Activated naive CD4-positive, alpha-beta T cell treated with anti-CD3 and anti-CD28 coated beads for 36 hours (primary cell): ENCODE measurements at regions not wholly inside any gene's neighbourhood (a gene's known extent, or its start where the extent isn't known, plus 50 kb on each side); places are given as distances from the start of the nearest gene placed in this dataset.
"Not testable (repeated sequence)": the region's sequence is repeated elsewhere in the genome, so short reads cannot be mapped to it uniquely, and the experiment has no call there.

ENCODE experiments used
- CTCF ChIA-PET: fragments of 350-600 bp; sonication (Branson Sonifier 250); formaldehyde crosslinking; loops from one replicate; lab custom pipeline; 2021; ENCODE audit warnings: antibody characterized with exemption; lab: Charles Lee
- DNase-seq: peaks from one replicate; pipeline ENCODE4 v3.0.0-alpha.2; 2020
- H3K27ac Mint-ChIP-seq: one replicate; pipeline ENCODE4 v1.8.0; 2021; ENCODE audit warnings: mild to moderate bottlenecking, mixed read lengths
- H3K27me3 Mint-ChIP-seq: one replicate; pipeline ENCODE4 v1.8.0; 2021; ENCODE audit warnings: low read depth, mixed read lengths
- H3K36me3 Mint-ChIP-seq: one replicate; pipeline ENCODE4 v1.8.0; 2021; ENCODE audit warnings: low read depth, mixed read lengths
- H3K4me1 Mint-ChIP-seq: one replicate; pipeline ENCODE4 v1.8.0; 2021; ENCODE audit warnings: low read depth, mixed read lengths
- H3K4me3 Mint-ChIP-seq: one replicate; pipeline ENCODE4 v1.8.0; 2021; ENCODE audit warnings: mild to moderate bottlenecking, moderate library complexity, mixed read lengths
- H3K9me3 Mint-ChIP-seq: one replicate; pipeline ENCODE4 v1.8.0; 2021; ENCODE audit warnings: mixed read lengths
- intact Hi-C: fragments of 100-400 bp; cut with micrococcal nuclease; formaldehyde crosslinking; loops from one replicate; pipeline ENCODE4 v1.15.1; 2023

DNA sequence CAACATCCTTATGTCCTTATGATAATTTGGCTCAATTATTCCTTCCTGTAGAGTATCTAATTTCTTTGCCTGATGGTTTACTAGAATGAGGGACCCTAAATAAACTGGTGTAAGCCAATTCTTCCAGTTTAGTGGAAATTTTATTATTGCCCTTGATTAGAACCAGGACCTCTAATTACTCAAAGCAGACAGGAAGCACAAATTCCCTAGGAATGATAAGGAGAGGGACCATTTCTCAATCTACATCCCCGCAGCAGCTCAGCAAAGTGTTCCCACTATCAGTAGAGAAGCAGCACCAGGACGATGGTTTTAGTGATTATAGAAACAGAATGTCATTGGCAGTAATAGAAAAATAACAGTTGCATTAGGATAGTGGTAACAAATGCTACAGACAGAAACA, 97.1 kb downstream of the PLPPR4 start:
- H3K27ac Mint-ChIP-seq, result no peak overlapping the region
- H3K4me3 Mint-ChIP-seq, result no peak overlapping the region
- no peak for DNase-seq
- no peaks in the 10 kb centered on the region for H3K4me1 Mint-ChIP-seq
- H3K36me3 Mint-ChIP-seq, result no peaks in the 10 kb centered on the region
- intact Hi-C loops, result no loop called here
- CTCF ChIA-PET, result no interaction called here
- H3K9me3 Mint-ChIP-seq, result no peaks in the 10 kb centered on the region
- H3K27me3 Mint-ChIP-seq, result peaks cover 3% of the 10 kb centered on the region

DNA sequence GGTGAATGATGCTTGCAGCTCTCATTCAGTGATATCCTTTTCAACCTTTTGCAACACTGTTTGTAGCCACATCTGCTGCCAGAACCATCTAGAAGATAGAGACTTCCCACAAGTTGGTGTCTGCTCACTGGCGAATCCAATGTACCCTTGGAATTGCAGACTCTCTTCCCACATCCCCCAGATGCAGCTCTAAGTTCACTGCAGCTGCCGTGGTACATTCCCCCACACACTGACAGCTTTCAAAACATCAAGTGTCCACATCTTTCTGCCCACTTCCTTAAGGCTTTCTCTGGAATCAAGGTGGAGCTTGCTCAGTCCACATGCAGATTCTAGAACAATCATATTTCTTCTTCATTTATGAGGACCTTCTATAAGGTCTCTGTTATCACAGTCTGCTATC, 99.2 kb downstream of the PLPPR4 start:
- CTCF ChIA-PET, result interaction anchor here (0.6 kb wide), 1 partner anchor 183 kb away, joined by 4 read pairs; no protein-coding TSS in a partner anchor
- Mint-ChIP-seq H3K27ac (no peak overlapping the region), H3K4me1 (no peaks in the 10 kb centered on the region), H3K27me3 (peaks cover 5% of the 10 kb centered on the region), H3K4me3 (no peak overlapping the region), H3K9me3 (no peaks in the 10 kb centered on the region), H3K36me3 (no peaks in the 10 kb centered on the region)
- no peak for DNase-seq
- intact Hi-C loops, result no loop called here

DNA sequence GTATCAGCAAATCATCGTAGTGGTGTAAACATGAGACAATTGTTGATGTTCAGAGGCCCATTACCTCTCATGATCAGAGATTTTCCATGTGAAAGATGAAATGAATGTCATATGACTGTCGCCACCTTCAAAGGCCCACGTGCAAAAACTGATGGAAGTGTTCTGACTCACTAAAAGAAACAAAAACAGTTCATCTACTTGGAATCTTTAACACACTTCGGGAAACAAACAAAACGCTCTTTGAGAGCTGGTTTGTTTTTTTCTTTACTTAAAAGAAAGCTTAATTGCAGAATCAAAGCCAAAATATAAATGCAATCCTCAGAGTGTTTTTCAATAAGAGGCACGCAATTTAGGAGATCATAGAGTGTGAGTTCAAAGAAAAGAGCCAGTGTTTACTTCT, 100.8 kb downstream of the PLPPR4 start:
- CTCF ChIA-PET, result interaction anchor here (0.6 to 0.7 kb wide), 2 partner anchors 53 to 143 kb away, joined by 3 read pairs; no protein-coding TSS in a partner anchor
- H3K27me3 Mint-ChIP-seq, result peaks cover 4% of the 10 kb centered on the region
- no peaks in the 10 kb centered on the region for H3K9me3 Mint-ChIP-seq
- no peak overlapping the region for H3K27ac Mint-ChIP-seq
- DNase-seq, result no peak
- intact Hi-C loops, result no loop called here
- H3K4me1 Mint-ChIP-seq, result no peaks in the 10 kb centered on the region
- H3K36me3 Mint-ChIP-seq, result no peaks in the 10 kb centered on the region
- no peak overlapping the region for H3K4me3 Mint-ChIP-seq

DNA sequence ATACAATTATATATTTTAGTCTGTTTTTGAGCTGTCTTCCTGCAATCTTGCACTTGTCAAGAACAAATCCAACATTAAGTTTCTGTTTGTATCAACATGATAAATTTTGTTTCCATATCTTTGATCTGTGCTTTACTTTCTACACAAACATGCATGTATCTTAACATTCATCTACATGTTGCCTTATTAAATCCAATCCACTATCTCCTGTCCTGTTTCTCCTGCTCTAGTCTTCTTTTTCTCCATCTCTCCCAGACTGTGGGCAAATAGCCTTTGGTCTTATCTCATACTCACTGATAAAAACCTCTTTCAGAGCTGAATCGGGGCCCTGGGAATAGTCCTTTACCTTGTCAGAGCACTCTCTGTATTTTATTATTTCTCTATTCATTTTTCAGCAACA, 101.3 kb downstream of the PLPPR4 start:
- CTCF ChIA-PET, result interaction anchor here (0.6 kb wide), 1 partner anchor 144 kb away, joined by 3 read pairs; no protein-coding TSS in a partner anchor
- Mint-ChIP-seq H3K36me3 (no peaks in the 10 kb centered on the region), H3K4me3 (no peak overlapping the region), H3K9me3 (no peaks in the 10 kb centered on the region), H3K27ac (no peak overlapping the region), H3K4me1 (no peaks in the 10 kb centered on the region), H3K27me3 (peaks cover 2% of the 10 kb centered on the region)
- intact Hi-C loops, result no loop called here
- DNase-seq, result no peak

DNA sequence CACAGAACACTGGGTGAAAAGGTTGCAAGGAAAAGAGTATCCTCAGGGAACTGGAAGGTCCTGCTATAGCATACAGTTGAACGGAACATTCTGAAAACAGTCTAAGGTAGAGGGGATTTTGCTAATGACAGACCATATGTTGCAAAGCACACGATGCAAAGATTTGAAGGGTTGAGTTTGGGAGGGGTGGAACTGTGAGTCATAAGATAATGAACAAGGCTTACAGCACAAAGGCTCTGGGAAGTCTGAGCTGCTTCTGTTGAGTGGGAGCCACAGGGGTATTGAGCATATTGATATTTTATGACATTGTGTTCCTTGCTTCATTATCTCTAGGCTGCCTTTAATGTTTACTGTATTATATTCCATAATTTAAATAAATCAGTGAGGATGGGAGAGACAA, 104.9 kb downstream of the PLPPR4 start:
- H3K27me3 Mint-ChIP-seq, result peaks cover 2% of the 10 kb centered on the region
- intact Hi-C loops, result no loop called here
- DNase-seq, result no peak
- CTCF ChIA-PET, result interaction anchor here (0.6 kb wide), 1 partner anchor 1314 kb away, joined by 3 read pairs; no protein-coding TSS in a partner anchor
- H3K4me1 Mint-ChIP-seq, result no peaks in the 10 kb centered on the region
- H3K27ac Mint-ChIP-seq, result no peak overlapping the region
- H3K9me3 Mint-ChIP-seq, result no peaks in the 10 kb centered on the region
- H3K36me3 Mint-ChIP-seq, result no peaks in the 10 kb centered on the region
- no peak overlapping the region for H3K4me3 Mint-ChIP-seq

DNA sequence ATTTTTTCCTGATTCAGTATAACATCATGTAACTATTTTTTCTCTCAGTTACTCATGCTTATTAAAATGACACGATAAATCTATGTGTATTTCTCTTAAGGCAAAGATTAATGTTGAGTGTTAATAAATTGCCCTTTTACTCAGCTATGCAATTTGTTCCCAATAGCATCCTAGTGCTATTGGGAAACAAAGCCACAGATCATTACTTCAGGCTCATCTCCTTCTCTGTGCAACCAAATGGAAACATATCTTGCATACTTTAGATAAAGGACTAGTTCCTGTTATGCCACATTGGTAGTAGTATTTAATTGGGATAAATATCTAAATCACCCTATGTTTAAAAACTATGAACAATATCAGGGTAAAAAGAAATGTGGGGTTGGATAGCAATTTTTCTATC, 106.2 kb downstream of the PLPPR4 start:
- no peak for DNase-seq
- CTCF ChIA-PET, result no interaction called here
- no peaks in the 10 kb centered on the region for H3K4me1 Mint-ChIP-seq
- no peaks in the 10 kb centered on the region for H3K36me3 Mint-ChIP-seq
- H3K27me3 Mint-ChIP-seq, result peaks cover 2% of the 10 kb centered on the region
- H3K9me3 Mint-ChIP-seq, result no peaks in the 10 kb centered on the region
- intact Hi-C loops, result no loop called here
- no peak overlapping the region for H3K27ac Mint-ChIP-seq
- no peak overlapping the region for H3K4me3 Mint-ChIP-seq

DNA sequence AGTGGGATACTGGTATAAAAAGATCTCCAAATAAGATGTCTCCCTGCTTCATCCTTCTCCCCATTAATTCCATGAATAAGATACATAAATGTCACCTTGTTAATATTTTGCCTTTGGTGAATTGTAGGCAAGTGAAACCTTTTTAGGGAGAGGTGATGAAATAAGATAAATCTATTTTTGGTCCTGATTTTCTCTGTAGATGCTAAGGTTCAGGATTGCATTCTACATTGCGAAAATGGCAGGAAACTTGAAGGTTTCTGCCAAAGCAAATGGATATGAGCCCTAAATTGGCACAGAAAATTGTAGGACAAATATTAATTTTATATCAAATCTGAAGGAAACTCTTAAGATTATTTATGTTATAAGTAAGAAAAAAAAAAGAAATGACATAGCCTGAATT, 107.1 kb downstream of the PLPPR4 start:
- H3K27me3 Mint-ChIP-seq, result peaks cover 2% of the 10 kb centered on the region
- no peak overlapping the region for H3K27ac Mint-ChIP-seq
- intact Hi-C loops, result no loop called here
- H3K4me3 Mint-ChIP-seq, result no peak overlapping the region
- no peaks in the 10 kb centered on the region for H3K9me3 Mint-ChIP-seq
- H3K36me3 Mint-ChIP-seq, result no peaks in the 10 kb centered on the region
- DNase-seq, result no peak
- no peaks in the 10 kb centered on the region for H3K4me1 Mint-ChIP-seq
- CTCF ChIA-PET, result no interaction called here

DNA sequence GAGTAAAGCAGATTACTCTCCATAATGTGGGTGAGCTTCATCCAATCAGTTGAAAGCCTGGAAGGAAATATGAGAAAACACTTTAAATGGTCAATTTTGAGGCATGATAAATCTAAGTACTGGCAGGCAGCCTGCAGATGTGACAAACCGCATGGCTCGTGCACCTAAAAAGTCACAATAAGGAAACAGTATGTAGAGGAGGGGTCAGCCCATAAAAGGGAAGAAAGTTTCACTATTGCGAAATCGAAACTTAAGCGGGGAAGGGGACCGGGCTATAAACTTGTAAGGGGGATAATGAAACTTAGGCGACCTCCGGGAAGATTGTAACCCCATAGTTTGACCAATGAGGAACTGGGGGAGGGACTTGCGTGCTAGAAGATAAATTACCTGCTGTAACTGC, 109.8 kb downstream of the PLPPR4 start:
- no peaks in the 10 kb centered on the region for H3K27me3 Mint-ChIP-seq
- H3K27ac Mint-ChIP-seq, result no peak overlapping the region
- H3K4me3 Mint-ChIP-seq, result no peak overlapping the region

DNA sequence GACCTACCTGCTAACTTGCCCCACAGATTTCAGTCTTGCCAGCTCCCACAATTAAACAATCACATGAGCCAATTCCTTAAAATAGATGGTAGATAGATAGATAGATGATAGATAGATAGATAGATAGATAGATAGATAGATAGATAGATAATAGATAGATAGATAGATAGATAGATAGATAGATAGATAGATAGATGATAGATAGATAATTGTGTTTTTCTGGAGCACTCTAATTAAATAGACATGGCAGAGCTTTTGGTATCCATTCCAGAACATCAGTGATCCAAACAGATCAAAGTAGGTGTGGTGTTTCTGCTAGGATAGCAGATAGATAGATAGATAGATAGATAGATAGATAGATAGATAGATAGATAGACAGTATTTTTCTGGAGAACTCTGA, 110.4 kb downstream of the PLPPR4 start:
- H3K9me3 Mint-ChIP-seq, H3K27me3 Mint-ChIP-seq, H3K4me3 Mint-ChIP-seq, DNase-seq, CTCF ChIA-PET, H3K4me1 Mint-ChIP-seq, intact Hi-C loops, H3K36me3 Mint-ChIP-seq, H3K27ac Mint-ChIP-seq: not testable (repeated sequence)

More for the DNA sequence above, 109.8 kb downstream of the PLPPR4 start:
- no peaks in the 10 kb centered on the region for H3K36me3 Mint-ChIP-seq
- CTCF ChIA-PET, result interaction anchor here (0.6 kb wide), 1 partner anchor 192 kb away, joined by 3 read pairs; no protein-coding TSS in a partner anchor
- DNase-seq, result no peak
- no peaks in the 10 kb centered on the region for H3K9me3 Mint-ChIP-seq
- H3K4me1 Mint-ChIP-seq, result no peaks in the 10 kb centered on the region
- intact Hi-C loops, result no loop called here

DNA sequence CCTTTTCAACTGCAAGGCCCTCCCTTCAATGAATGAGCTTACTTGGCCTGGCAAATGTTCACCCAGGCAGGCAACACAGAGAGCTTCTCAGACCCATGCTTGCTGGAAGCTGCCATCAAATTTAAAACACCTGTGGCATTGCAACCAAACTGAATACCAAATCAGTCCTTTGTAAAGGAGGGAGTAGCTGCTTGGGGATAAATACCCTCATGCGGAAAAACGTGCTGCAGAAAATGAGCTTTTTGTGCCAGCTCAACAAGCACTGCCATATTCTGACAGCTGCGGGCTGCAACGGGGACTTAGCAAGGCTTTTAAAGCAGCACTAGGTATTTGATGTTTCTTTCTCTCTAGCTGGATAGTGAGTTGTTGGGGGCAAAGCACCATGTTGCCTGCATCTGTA, 119.7 kb downstream of the PLPPR4 start:
- CTCF ChIA-PET, result no interaction called here
- intact Hi-C loops, result no loop called here

DNA sequence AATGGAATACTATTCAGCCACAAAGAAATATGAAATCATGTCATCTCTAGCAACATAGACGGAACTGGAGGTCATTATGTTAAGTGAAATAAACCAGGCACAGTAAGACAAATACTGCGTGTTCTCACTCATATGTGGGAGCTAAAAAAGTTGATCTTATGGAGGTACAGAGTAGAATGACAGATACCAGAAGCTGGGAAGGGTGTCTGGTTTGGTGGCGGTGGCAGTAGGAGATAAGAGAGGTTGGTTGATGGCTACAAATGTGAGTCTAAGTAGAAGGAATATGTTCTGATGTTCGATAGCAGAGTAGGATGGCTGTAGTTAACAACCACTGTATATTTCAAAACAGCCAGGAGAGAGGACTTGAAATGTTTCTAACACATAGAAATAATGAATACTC, 121.6 kb downstream of the PLPPR4 start:
- Mint-ChIP-seq H3K27ac (no peak overlapping the region), H3K4me3 (no peak overlapping the region), H3K9me3 (peaks cover 3% of the 10 kb centered on the region), H3K4me1 (no peaks in the 10 kb centered on the region), H3K36me3 (no peaks in the 10 kb centered on the region), H3K27me3 (no peaks in the 10 kb centered on the region)
- no peak for DNase-seq
- intact Hi-C loops, result no loop called here
- CTCF ChIA-PET, result no interaction called here

More for the DNA sequence above, 119.7 kb downstream of the PLPPR4 start:
- no peaks in the 10 kb centered on the region for H3K27me3 Mint-ChIP-seq
- DNase-seq, result no peak
- H3K9me3 Mint-ChIP-seq, result peaks cover 3% of the 10 kb centered on the region
- H3K4me3 Mint-ChIP-seq, result no peak overlapping the region
- no peaks in the 10 kb centered on the region for H3K36me3 Mint-ChIP-seq
- H3K27ac Mint-ChIP-seq, result no peak overlapping the region
- no peaks in the 10 kb centered on the region for H3K4me1 Mint-ChIP-seq

DNA sequence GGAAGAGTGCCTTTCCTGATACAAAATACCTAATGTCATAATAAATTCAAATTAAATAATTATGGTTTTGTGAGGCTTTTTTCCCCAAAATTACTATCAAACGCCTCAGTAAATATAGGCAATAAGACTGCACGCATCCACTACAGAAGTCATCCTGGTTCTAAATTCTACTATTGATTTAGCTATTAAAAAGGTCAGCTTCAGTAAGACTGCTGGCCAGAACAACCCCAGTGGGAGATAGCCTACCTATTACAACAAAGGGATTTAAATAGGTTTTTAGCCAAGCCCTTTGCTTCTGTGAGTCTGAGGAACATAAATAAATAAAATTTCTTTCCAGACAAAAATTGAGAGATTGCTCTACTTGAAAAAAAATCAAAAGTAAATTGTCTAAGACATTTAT, 132.1 kb downstream of the PLPPR4 start:
- Mint-ChIP-seq H3K27me3 (no peaks in the 10 kb centered on the region), H3K36me3 (no peaks in the 10 kb centered on the region), H3K27ac (no peak overlapping the region), H3K4me1 (no peaks in the 10 kb centered on the region), H3K4me3 (no peak overlapping the region), H3K9me3 (no peaks in the 10 kb centered on the region)
- CTCF ChIA-PET, result no interaction called here
- intact Hi-C loops, result no loop called here
- no peak for DNase-seq

DNA sequence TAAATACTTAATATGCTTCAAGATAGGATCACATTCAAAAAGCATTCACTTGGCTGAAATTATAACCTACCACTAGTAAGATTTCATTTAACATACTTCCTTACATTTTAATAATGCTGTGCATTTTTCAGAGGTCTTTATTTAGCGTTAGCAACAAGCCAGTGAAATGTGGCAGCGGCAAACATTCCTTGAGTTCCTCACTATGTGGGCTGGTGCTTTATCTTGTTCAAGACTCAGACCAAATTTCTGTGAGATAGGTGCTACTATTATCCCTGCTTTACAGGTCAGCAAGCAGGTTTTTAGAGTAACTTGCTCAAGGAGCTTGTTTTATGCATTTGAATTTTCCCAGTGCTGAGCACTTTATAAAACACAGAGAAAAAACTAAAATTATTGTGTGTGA, 132.7 kb downstream of the PLPPR4 start:
- Mint-ChIP-seq H3K4me3 (no peak overlapping the region), H3K27ac (no peak overlapping the region), H3K4me1 (no peaks in the 10 kb centered on the region), H3K36me3 (no peaks in the 10 kb centered on the region), H3K9me3 (no peaks in the 10 kb centered on the region), H3K27me3 (no peaks in the 10 kb centered on the region)
- intact Hi-C loops, result no loop called here
- CTCF ChIA-PET, result no interaction called here
- DNase-seq, result no peak
